GM23338 (cell line): ENCODE measurements at regions not wholly inside any gene's neighbourhood (a gene's known extent, or its start where the extent isn't known, plus 50 kb on each side); places are given as distances from the start of the nearest gene placed in this dataset.

Experiments
- ATAC-seq: fragments of 200-7000 bp; cut with Tn5 transposase; 3 replicates; pipeline ENCODE4 v1.9.1; 2020
- DNase-seq: peaks from one replicate; pipeline ENCODE4 v3.0.0-alpha.2; 2015; ENCODE audit warnings: low spot score
- H2AFZ ChIP-seq: fragments of 200-600 bp; sonication (generic); 2 replicates; pipeline ENCODE4 v1.8.0; 2016; ENCODE audit warnings: antibody characterized with exemption, mild to moderate bottlenecking, moderate library complexity
- H3F3A ChIP-seq: fragments of 200-600 bp; sonication (generic); replicated peaks from 2 replicates; pipeline ENCODE4 v1.8.0; 2017; ENCODE audit warnings: antibody characterized with exemption, mixed run types, low read depth
- H3K27ac ChIP-seq: fragments of 200-600 bp; sonication (generic); 2 replicates; pipeline ENCODE4 v1.6.1; 2016; ENCODE audit warnings: low read depth
- H3K27me3 ChIP-seq: fragments of 200-600 bp; sonication (generic); 2 replicates; pipeline ENCODE4 v1.8.0; 2016; ENCODE audit warnings: mild to moderate bottlenecking, mixed run types, moderate library complexity; ENCODE audit not compliant: insufficient read depth
- H3K36me3 ChIP-seq: fragments of 200-600 bp; sonication (generic); 2 replicates; pipeline ENCODE4 v1.8.0; 2016; ENCODE audit warnings: mild to moderate bottlenecking; ENCODE audit not compliant: insufficient read depth
- H3K4me1 ChIP-seq: fragments of 200-600 bp; sonication (generic); 2 replicates; pipeline ENCODE4 v1.8.0; 2016; ENCODE audit warnings: mild to moderate bottlenecking, moderate library complexity; ENCODE audit not compliant: insufficient read depth
- H3K4me2 ChIP-seq: fragments of 200-600 bp; sonication (generic); 2 replicates; pipeline ENCODE4 v1.7.1; 2017; ENCODE audit warnings: mixed run types
- H3K4me3 ChIP-seq: fragments of 200-600 bp; sonication (generic); 2 replicates; pipeline ENCODE4 v1.6.1; 2016; ENCODE audit warnings: mixed run types
- H3K79me2 ChIP-seq: fragments of 200-600 bp; sonication (generic); replicated peaks from 2 replicates; pipeline ENCODE4 v1.8.0; 2017; ENCODE audit warnings: mild to moderate bottlenecking; ENCODE audit not compliant: insufficient read depth
- H3K9me2 ChIP-seq: fragments of 200-600 bp; sonication (generic); 2 replicates; pipeline ENCODE4 v1.8.0; 2017; ENCODE audit not compliant: insufficient read depth
- H4K20me1 ChIP-seq: fragments of 200-600 bp; sonication (generic); replicated peaks from 2 replicates; pipeline ENCODE4 v1.8.0; 2017; ENCODE audit warnings: mild to moderate bottlenecking; ENCODE audit not compliant: insufficient read depth
- H3K27ac Mint-ChIP-seq: 2 replicates; pipeline ENCODE4 v1.8.0; 2020; ENCODE audit warnings: inconsistent platforms, mild to moderate bottlenecking, moderate library complexity, mixed read lengths
- H3K27me3 Mint-ChIP-seq: 3 replicates; pipeline ENCODE4 v1.8.0; 2022; ENCODE audit warnings: low read depth, mild to moderate bottlenecking, moderate library complexity, mixed read lengths, inconsistent platforms; ENCODE audit not compliant: insufficient read depth, poor library complexity
- H3K36me3 Mint-ChIP-seq: 3 replicates; pipeline ENCODE4 v1.8.0; 2021; ENCODE audit warnings: low read depth, mild to moderate bottlenecking, inconsistent platforms, moderate library complexity, mixed read lengths
- H3K4me1 Mint-ChIP-seq: 3 replicates; pipeline ENCODE4 v1.8.0; 2020; ENCODE audit warnings: mild to moderate bottlenecking, inconsistent platforms, mixed read lengths
- H3K4me3 Mint-ChIP-seq: 3 replicates; pipeline ENCODE4 v1.8.0; 2021; ENCODE audit warnings: moderate library complexity, mild to moderate bottlenecking, inconsistent platforms, mixed read lengths
- H3K9me3 Mint-ChIP-seq: 3 replicates; pipeline ENCODE4 v1.8.0; 2020; ENCODE audit warnings: moderate library complexity, mild to moderate bottlenecking, inconsistent platforms, mixed read lengths
- CREB1 ChIP-seq: fragments of 250-450 bp; sonication (Bioruptor Pico); IDR thresholded peaks from 2 replicates; pipeline ENCODE4 v1.5.0; 2020; ENCODE audit warnings: low read depth, mild to moderate bottlenecking, moderate library complexity
- CTCF ChIP-seq, 2 experiments: fragments of 200-600 bp in 1 of 2; sonication (generic) in 1 of 2; conservative IDR thresholded peaks; 2 replicates each; pipeline versions ENCODE4 v1.5.1 to v1.6.1; 2016 to 2017; ENCODE audit warnings: antibody characterized with exemption in 2 of 2, low read depth in 2 of 2, mild to moderate bottlenecking in 2 of 2, moderate library complexity in 1 of 2
- ETS1 ChIP-seq: IDR thresholded peaks from 2 replicates; pipeline ENCODE4 v1.6.1; 2016; ENCODE audit warnings: antibody characterized with exemption
- EZH2 ChIP-seq: fragments of 200-600 bp; sonication (generic); IDR thresholded peaks from one replicate; pipeline ENCODE4 v1.8.0; 2017; ENCODE audit warnings: antibody characterized with exemption, mild to moderate bottlenecking, low read depth; ENCODE audit not compliant: unreplicated experiment
- EZH2phosphoT487 ChIP-seq: fragments of 200-600 bp; sonication (generic); IDR thresholded peaks from one replicate; pipeline ENCODE4 v1.8.1; 2018; ENCODE audit warnings: antibody characterized with exemption; ENCODE audit not compliant: unreplicated experiment
- JUNB ChIP-seq: IDR thresholded peaks from one replicate; pipeline ENCODE4 v1.6.1; 2016; ENCODE audit warnings: antibody characterized with exemption; ENCODE audit not compliant: unreplicated experiment
- POLR2AphosphoS5 ChIP-seq: IDR thresholded peaks from 2 replicates; pipeline ENCODE4 v1.6.1; 2016; ENCODE audit warnings: antibody characterized with exemption, low read depth
- STAT1 ChIP-seq: IDR thresholded peaks from one replicate; pipeline ENCODE4 v1.6.1; 2016; ENCODE audit warnings: antibody characterized with exemption; ENCODE audit not compliant: unreplicated experiment
- ZNF114 ChIP-seq: fragments of 250-450 bp; sonication (Bioruptor Pico); IDR thresholded peaks from 2 replicates; pipeline ENCODE4 v1.5.0; 2020; ENCODE audit warnings: mild to moderate bottlenecking, moderate library complexity
- ZNF462 ChIP-seq: fragments of 250-450 bp; sonication (Bioruptor Pico); IDR thresholded peaks from 2 replicates; pipeline ENCODE4 v1.5.0; 2020; ENCODE audit warnings: mild to moderate bottlenecking, moderate library complexity

GRCh38 chr5:155381654-155382053 lies 368.1 kb downstream of the KIF4B start:
- no peak overlapping the region for H3K4me3 ChIP-seq
- H3K9me2 ChIP-seq = no peaks in the 10 kb centered on the region

More at GRCh38 chr5:155381654-155382053, 368.1 kb downstream of the KIF4B start:
- H2AFZ ChIP-seq = peak overlapping the region; percentile 11; the same call in 1 of the 2 replicates
- H3K4me2 ChIP-seq = no peak overlapping the region
- H3K36me3 Mint-ChIP-seq = no peaks in the 10 kb centered on the region
- no peaks in the 10 kb centered on the region for H3K4me1 ChIP-seq
- no peaks in the 10 kb centered on the region for H3K9me3 Mint-ChIP-seq
- no peaks in the 10 kb centered on the region for H4K20me1 ChIP-seq
- DNase-seq (no peak), ATAC-seq (peak; percentile 43)
- H3K4me1 Mint-ChIP-seq = no peaks in the 10 kb centered on the region; the same call in 2 of the 3 replicates
- no peaks in the 10 kb centered on the region for H3K79me2 ChIP-seq
- TF ChIP-seq EZH2 = no peak
- TF ChIP-seq CREB1 (CRISPR knock-in tag) = no peak
- TF ChIP-seq JUNB = no peak
- no peak for TF ChIP-seq EZH2phosphoT487
- TF ChIP-seq POLR2AphosphoS5 = no peak
- no peak for TF ChIP-seq ETS1
- no peak for TF ChIP-seq ZNF114
- TF ChIP-seq STAT1 = no peak
- no peak for TF ChIP-seq ZNF462 (CRISPR knock-in tag)
- TF ChIP-seq CTCF (conservative IDR thresholded peaks at IDR 0.05; ENCODE audit: low read depth in 2 of 2) = no peak
- peaks cover 2% of the 10 kb centered on the region for H3K27me3 Mint-ChIP-seq
- no peak overlapping the region for H3K27ac Mint-ChIP-seq
- no peaks in the 10 kb centered on the region for H3K27me3 ChIP-seq
- no peak overlapping the region for H3K4me3 Mint-ChIP-seq
- no peaks in the 10 kb centered on the region for H3K36me3 ChIP-seq
- H3K27ac ChIP-seq = no peak overlapping the region
- H3F3A ChIP-seq = no peaks in the 10 kb centered on the region
